ENCODE measurements at regions not wholly inside any gene's neighbourhood (a gene's known extent, or its start where the extent isn't known, plus 50 kb on each side); places are given as distances from the start of the nearest gene placed in this dataset.

GRCh38 chr12:102611995-102612394 is 131.6 kb upstream of the IGF1 start (continued):
- no peak for TF ChIP-seq AEBP2 (tag by site-specific recombination; IDR thresholded peaks at IDR 0.05; ENCODE audit: borderline replicate concordance)

- TF ChIP-seq SCRT2 (tag by site-specific recombination; IDR thresholded peaks at IDR 0.05) = no peak
- TF ChIP-seq ZSCAN16 (tag by site-specific recombination; IDR thresholded peaks at IDR 0.05) = no peak
- Histone ChIP-seq H3K4me3 (ENCODE audit: low read depth, low read length) (no peak overlapping the region), H3K36me3 (ENCODE audit: control insufficient read depth in 2 of 2, insufficient read depth in 1 of 2, low read length in 2 of 2) (no peaks in the 10 kb centered on the region), H3K4me1 (ENCODE audit: control insufficient read depth, insufficient read depth, low read length) (no peaks in the 10 kb centered on the region), H3K27ac (ENCODE audit: extremely low read depth, low read depth, low read length) (no peak overlapping the region), H3K9me3 (ENCODE audit: control insufficient read depth, insufficient read depth, low read depth, low read length) (no peaks in the 10 kb centered on the region)
- CTCF ChIA-PET = no interaction called here
- POLR2A ChIA-PET = no interaction called here
Measured at GRCh38 chr12:102609996-102610395, 129.6 kb upstream of the IGF1 start.

- no peak for TF ChIP-seq ZNF324 (tag by site-specific recombination; IDR thresholded peaks at IDR 0.05)
- no peak for TF ChIP-seq ZNF777 (tag by site-specific recombination; IDR thresholded peaks at IDR 0.05; ENCODE audit: borderline replicate concordance)
- TF ChIP-seq ZNF747 (tag by site-specific recombination; IDR thresholded peaks at IDR 0.05) = no peak
- TF ChIP-seq ZFHX2 (tag by site-specific recombination; conservative IDR thresholded peaks at IDR 0.05) = no peak
- no peak for TF ChIP-seq SP2 (tag by site-specific recombination; IDR thresholded peaks at IDR 0.05)
- TF ChIP-seq KLF1 (tag by site-specific recombination; IDR thresholded peaks at IDR 0.05) = no peak
- no peak for TF ChIP-seq ZNF416 (tag by site-specific recombination; IDR thresholded peaks at IDR 0.05)
- no peak for TF ChIP-seq ZNF776 (tag by site-specific recombination; IDR thresholded peaks at IDR 0.05; ENCODE audit: borderline replicate concordance)
- no peak for TF ChIP-seq AEBP2 (tag by site-specific recombination; IDR thresholded peaks at IDR 0.05; ENCODE audit: borderline replicate concordance)
- TF ChIP-seq BCL11A (tag by site-specific recombination; IDR thresholded peaks at IDR 0.05; ENCODE audit: low read depth) = no peak
- TF ChIP-seq ZNF366 (tag by site-specific recombination; conservative IDR thresholded peaks at IDR 0.05) = no peak
- no peak for TF ChIP-seq ZNF560 (tag by site-specific recombination; IDR thresholded peaks at IDR 0.05; ENCODE audit: borderline replicate concordance)
- no peak for TF ChIP-seq ZNF221 (tag by site-specific recombination; IDR thresholded peaks at IDR 0.05; ENCODE audit: borderline replicate concordance)
- no peak for TF ChIP-seq PRDM4 (tag by site-specific recombination; IDR thresholded peaks at IDR 0.05)
- TF ChIP-seq ZNF510 (tag by site-specific recombination; IDR thresholded peaks at IDR 0.05; ENCODE audit: insufficient replicate concordance) = no peak
- TF ChIP-seq ZNF514 (tag by site-specific recombination; IDR thresholded peaks at IDR 0.05) = no peak
- no peak for TF ChIP-seq ZNF629 (tag by site-specific recombination; IDR thresholded peaks at IDR 0.05)
- TF ChIP-seq ZNF837 (tag by site-specific recombination; IDR thresholded peaks at IDR 0.05) = no peak
- Histone ChIP-seq H3K36me3 (ENCODE audit: control insufficient read depth in 2 of 2, insufficient read depth in 1 of 2, low read length in 2 of 2) (no peaks in the 10 kb centered on the region), H3K9me3 (ENCODE audit: control insufficient read depth, insufficient read depth, low read depth, low read length) (no peaks in the 10 kb centered on the region), H3K4me1 (ENCODE audit: control insufficient read depth, insufficient read depth, low read length) (no peaks in the 10 kb centered on the region), H3K4me3 (ENCODE audit: low read depth, low read length) (no peak overlapping the region), H3K27ac (ENCODE audit: extremely low read depth, low read depth, low read length) (no peak overlapping the region)
- CTCF ChIA-PET = interaction anchor here (0.6 kb wide), 1 partner anchor 434 kb away, joined by 4 read pairs; no protein-coding TSS in a partner anchor
- POLR2A ChIA-PET = no interaction called here
Measured at GRCh38 chr12:102603021-102603420, 122.7 kb upstream of the IGF1 start.
